ENCODE measurements at regions not wholly inside any gene's neighbourhood (a gene's known extent, or its start where the extent isn't known, plus 50 kb on each side); places are given as distances from the start of the nearest gene placed in this dataset.
"Not testable (repeated sequence)": the region's sequence is repeated elsewhere in the genome, so short reads cannot be mapped to it uniquely, and the experiment has no call there.

DNA sequence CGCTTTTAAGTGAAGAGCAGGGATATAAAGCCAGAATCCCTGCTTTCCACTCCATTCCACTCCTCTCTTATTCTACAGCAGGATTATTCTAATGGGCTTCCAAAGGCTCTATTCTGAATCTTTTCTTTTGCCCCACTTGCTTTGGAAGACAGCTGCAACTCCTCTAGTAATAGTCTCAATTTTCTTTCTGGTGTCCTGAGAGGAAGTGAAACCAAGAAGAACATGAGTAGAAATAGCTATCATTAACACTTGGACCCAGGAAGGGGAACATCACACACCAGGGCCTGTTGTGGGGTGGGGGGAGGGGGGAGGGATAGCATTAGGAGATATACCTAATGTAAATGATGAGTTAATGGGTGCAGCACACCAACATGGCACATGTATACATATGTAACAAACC lies 1597.9 kb downstream of the OLFM4 start:
- TF ChIP-seq, protein P1, sequence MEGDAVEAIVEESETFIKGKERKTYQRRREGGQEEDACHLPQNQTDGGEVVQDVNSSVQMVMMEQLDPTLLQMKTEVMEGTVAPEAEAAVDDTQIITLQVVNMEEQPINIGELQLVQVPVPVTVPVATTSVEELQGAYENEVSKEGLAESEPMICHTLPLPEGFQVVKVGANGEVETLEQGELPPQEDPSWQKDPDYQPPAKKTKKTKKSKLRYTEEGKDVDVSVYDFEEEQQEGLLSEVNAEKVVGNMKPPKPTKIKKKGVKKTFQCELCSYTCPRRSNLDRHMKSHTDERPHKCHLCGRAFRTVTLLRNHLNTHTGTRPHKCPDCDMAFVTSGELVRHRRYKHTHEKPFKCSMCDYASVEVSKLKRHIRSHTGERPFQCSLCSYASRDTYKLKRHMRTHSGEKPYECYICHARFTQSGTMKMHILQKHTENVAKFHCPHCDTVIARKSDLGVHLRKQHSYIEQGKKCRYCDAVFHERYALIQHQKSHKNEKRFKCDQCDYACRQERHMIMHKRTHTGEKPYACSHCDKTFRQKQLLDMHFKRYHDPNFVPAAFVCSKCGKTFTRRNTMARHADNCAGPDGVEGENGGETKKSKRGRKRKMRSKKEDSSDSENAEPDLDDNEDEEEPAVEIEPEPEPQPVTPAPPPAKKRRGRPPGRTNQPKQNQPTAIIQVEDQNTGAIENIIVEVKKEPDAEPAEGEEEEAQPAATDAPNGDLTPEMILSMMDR (IDR thresholded peaks at IDR 0.05; ENCODE audit: low read depth, low read length, poor library complexity, severe bottlenecking), result not testable (repeated sequence)
- not testable (repeated sequence) for TF ChIP-seq EZH2phosphoT487 (IDR thresholded peaks at IDR 0.05; ENCODE audit: borderline replicate concordance, low read length)
